GM23248 (cell line): ENCODE measurements at regions not wholly inside any gene's neighbourhood (a gene's known extent, or its start where the extent isn't known, plus 50 kb on each side); places are given as distances from the start of the nearest gene placed in this dataset.

ENCODE experiments used
- EZH2 ChIP-seq: fragments of 200-600 bp; sonication (generic); IDR thresholded peaks from 2 replicates; pipeline ENCODE4 v1.6.1; 2018; ENCODE audit warnings: antibody characterized with exemption, mild to moderate bottlenecking; ENCODE audit not compliant: insufficient read depth, poor library complexity, severe bottlenecking
- EZH2phosphoT487 ChIP-seq: fragments of 200-600 bp; sonication (generic); IDR thresholded peaks from 2 replicates; pipeline ENCODE4 v1.6.1; 2018; ENCODE audit warnings: antibody characterized with exemption, moderate library complexity, mild to moderate bottlenecking, low read depth; ENCODE audit not compliant: insufficient read depth

GRCh38 chr1:226798427-226799411 is 59.6 kb upstream of the ITPKB start:
- TF ChIP-seq EZH2, result no peak
- no peak for TF ChIP-seq EZH2phosphoT487
